HT-29 (cell line): ENCODE measurements at regions not wholly inside any gene's neighbourhood (a gene's known extent, or its start where the extent isn't known, plus 50 kb on each side); places are given as distances from the start of the nearest gene placed in this dataset. TPM values are rescaled to one million over a fixed set of nuclear protein-coding genes. Genes with fewer than 3 reads are reported as not detected.
"Not testable (repeated sequence)": the region's sequence is repeated elsewhere in the genome, so short reads cannot be mapped to it uniquely, and the experiment has no call there.

Experiments used
- DNase-seq: peaks from one replicate; pipeline ENCODE4 v3.0.0-alpha.2; 2015; ENCODE audit warnings: low spot score
- small RNA-seq: library from RNA; depleted of rRNA; stranded (forward); fragments of <200 nt; gene quantifications from one replicate; pipeline ENCODE3, GENCODE V24; 2014

DNA sequence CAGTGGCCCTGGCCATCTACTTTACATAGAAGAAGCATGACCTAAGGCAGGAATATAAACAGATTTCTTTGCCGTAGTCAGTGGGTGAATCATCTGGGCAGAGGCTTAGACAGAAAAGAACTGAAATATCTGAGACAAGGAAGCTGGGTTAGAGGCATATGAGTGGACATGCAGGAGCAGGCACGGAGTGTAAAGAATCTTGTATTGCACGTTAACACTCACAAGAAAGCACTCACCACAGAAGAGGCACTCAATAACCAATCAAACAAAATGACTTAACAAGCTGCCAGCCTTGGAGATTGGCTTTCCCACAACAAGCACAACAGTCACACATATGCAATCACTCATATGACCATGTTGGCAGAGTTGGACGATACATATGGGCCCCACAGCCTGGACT is 364.9 kb downstream of the FOXD4L5 start:
- DNase-seq: not testable (repeated sequence)

GRCh38 chr9:64888643-64889042 is 396.4 kb downstream of the FOXD4L5 start:
- DNase-seq: not testable (repeated sequence)

- DNase-seq: peak; percentile 30
Measured at GRCh38 chr9:64870594-64870993, 414.4 kb downstream of the FOXD4L5 start.

Small RNAs in the stretch of these regions (small RNA-seq; reads per million reads assigned to genes)
- not detected for gene RNU6-1293P
